ENCODE measurements at regions not wholly inside any gene's neighbourhood (a gene's known extent, or its start where the extent isn't known, plus 50 kb on each side); places are given as distances from the start of the nearest gene placed in this dataset.

- H3K4me3 ChIP-seq (ENCODE audit: low read length) = no peak overlapping the region
- no peaks in the 10 kb centered on the region for H3K27me3 ChIP-seq (ENCODE audit: insufficient read depth, low read length)
- H3K4me1 ChIP-seq (ENCODE audit: insufficient read depth, low read length) = peaks cover 9% of the 10 kb centered on the region; the same call in 1 of the 2 replicates
- no peak overlapping the region for H3K27ac ChIP-seq (ENCODE audit: low read depth, low read length)
- no peak overlapping the region for H3K9ac ChIP-seq (ENCODE audit: low read depth, low read length)
- no peaks in the 10 kb centered on the region for H3K9me3 ChIP-seq (ENCODE audit: insufficient read depth, low read depth, low read length)
- no peaks in the 10 kb centered on the region for H3K36me3 ChIP-seq (ENCODE audit: insufficient read depth, low read length)
- WGBS = 37% methylated on average over 3 of the region's 3 CpGs
Measured at GRCh38 chr6:134706153-134706552, 243.7 kb downstream of the ALDH8A1 start.

- H3K4me3 ChIP-seq (ENCODE audit: low read length) = no peak overlapping the region
- H3K9ac ChIP-seq (ENCODE audit: low read depth, low read length) = no peak overlapping the region
- peaks cover 9% of the 10 kb centered on the region; the same call in 1 of the 2 replicates for H3K4me1 ChIP-seq (ENCODE audit: insufficient read depth, low read length)
- no peaks in the 10 kb centered on the region for H3K9me3 ChIP-seq (ENCODE audit: insufficient read depth, low read depth, low read length)
- no peaks in the 10 kb centered on the region for H3K27me3 ChIP-seq (ENCODE audit: insufficient read depth, low read length)
- no peaks in the 10 kb centered on the region for H3K36me3 ChIP-seq (ENCODE audit: insufficient read depth, low read length)
- no peak overlapping the region for H3K27ac ChIP-seq (ENCODE audit: low read depth, low read length)
Measured at GRCh38 chr6:134703206-134703605, 246.7 kb downstream of the ALDH8A1 start.

DNA sequence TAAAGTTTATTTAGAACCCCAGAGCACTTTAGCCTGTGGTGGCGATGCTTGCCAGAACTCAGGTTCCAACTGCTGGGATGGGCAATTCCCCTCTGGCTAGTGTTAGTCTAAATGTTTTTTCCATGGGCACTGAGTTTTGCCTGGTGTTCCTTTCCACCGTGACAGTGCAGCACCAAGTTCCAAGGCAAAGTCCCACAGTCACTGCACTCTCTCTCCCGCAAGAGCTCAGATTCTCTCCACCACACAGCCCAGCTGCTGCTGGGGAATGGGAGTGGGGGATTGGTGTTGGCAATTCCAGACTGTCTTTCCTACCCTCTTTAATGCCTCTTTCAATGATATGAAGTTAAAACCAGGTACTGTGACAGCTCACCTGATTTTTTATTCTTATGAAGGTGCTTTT is 247.6 kb downstream of the ALDH8A1 start:
- WGBS = 95% methylated on average over 3 of the region's 3 CpGs
- H3K36me3 ChIP-seq (ENCODE audit: insufficient read depth, low read length) = no peaks in the 10 kb centered on the region

GRCh38 chr6:134701301-134701700 is 248.6 kb downstream of the ALDH8A1 start:
- 89% methylated on average over 1 of the region's 1 CpG for whole genome bisulfite sequencing

More for the DNA sequence above, 247.6 kb downstream of the ALDH8A1 start:
- Histone ChIP-seq H3K9me3 (ENCODE audit: insufficient read depth, low read depth, low read length) (no peaks in the 10 kb centered on the region), H3K9ac (ENCODE audit: low read depth, low read length) (no peak overlapping the region), H3K27me3 (ENCODE audit: insufficient read depth, low read length) (no peaks in the 10 kb centered on the region), H3K4me3 (ENCODE audit: low read length) (no peak overlapping the region), H3K27ac (ENCODE audit: low read depth, low read length) (no peak overlapping the region), H3K4me1 (ENCODE audit: insufficient read depth, low read length) (peaks cover 9% of the 10 kb centered on the region; the same call in 1 of the 2 replicates)

DNA sequence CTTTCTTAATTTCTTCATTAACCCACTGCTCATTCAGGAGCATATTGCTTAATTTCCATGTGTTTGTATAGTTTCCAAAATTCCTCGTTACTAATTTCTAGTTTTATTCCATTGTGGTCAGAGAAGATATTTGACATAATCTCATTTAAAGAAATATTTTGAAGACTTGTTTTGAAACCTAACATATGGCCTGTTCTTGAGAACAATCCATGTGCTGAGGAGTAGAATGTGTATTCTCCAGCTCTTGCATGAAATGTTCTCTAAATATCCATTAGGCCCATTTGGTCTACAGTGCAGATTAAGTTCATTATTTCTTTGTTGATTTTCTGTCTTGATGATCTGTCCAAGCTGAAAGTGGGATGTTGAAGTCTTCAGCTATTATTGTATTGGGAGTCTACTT is 251.7 kb downstream of the ALDH8A1 start:
- Histone ChIP-seq H3K4me1 (ENCODE audit: insufficient read depth, low read length) (no peaks in the 10 kb centered on the region), H3K9me3 (ENCODE audit: insufficient read depth, low read depth, low read length) (no peaks in the 10 kb centered on the region)
- no CpG with 5 or more reads among the region's 1 CpG for WGBS

More at GRCh38 chr6:134701301-134701700, 248.6 kb downstream of the ALDH8A1 start:
- Histone ChIP-seq H3K27ac (ENCODE audit: low read depth, low read length) (no peak overlapping the region), H3K9ac (ENCODE audit: low read depth, low read length) (no peak overlapping the region), H3K27me3 (ENCODE audit: insufficient read depth, low read length) (no peaks in the 10 kb centered on the region), H3K9me3 (ENCODE audit: insufficient read depth, low read depth, low read length) (no peaks in the 10 kb centered on the region), H3K36me3 (ENCODE audit: insufficient read depth, low read length) (no peaks in the 10 kb centered on the region), H3K4me1 (ENCODE audit: insufficient read depth, low read length) (peaks cover under 1% of the 10 kb centered on the region; the same call in 1 of the 2 replicates), H3K4me3 (ENCODE audit: low read length) (no peak overlapping the region)

GRCh38 chr6:134692008-134692407 is 257.9 kb downstream of the ALDH8A1 start:
- no peak overlapping the region for H3K27ac ChIP-seq (ENCODE audit: low read depth, low read length)
- no peaks in the 10 kb centered on the region for H3K36me3 ChIP-seq (ENCODE audit: insufficient read depth, low read length)
- H3K4me3 ChIP-seq (ENCODE audit: low read length) = no peak overlapping the region
- 94% methylated on average over 3 of the region's 3 CpGs for WGBS
- H3K4me1 ChIP-seq (ENCODE audit: insufficient read depth, low read length) = no peaks in the 10 kb centered on the region
- no peaks in the 10 kb centered on the region for H3K27me3 ChIP-seq (ENCODE audit: insufficient read depth, low read length)
- no peak overlapping the region for H3K9ac ChIP-seq (ENCODE audit: low read depth, low read length)
- no peaks in the 10 kb centered on the region for H3K9me3 ChIP-seq (ENCODE audit: insufficient read depth, low read depth, low read length)

More for the DNA sequence above, 251.7 kb downstream of the ALDH8A1 start:
- H3K27ac ChIP-seq (ENCODE audit: low read depth, low read length) = no peak overlapping the region
- no peak overlapping the region for H3K9ac ChIP-seq (ENCODE audit: low read depth, low read length)
- no peaks in the 10 kb centered on the region for H3K27me3 ChIP-seq (ENCODE audit: insufficient read depth, low read length)
- no peak overlapping the region for H3K4me3 ChIP-seq (ENCODE audit: low read length)
- no peaks in the 10 kb centered on the region for H3K36me3 ChIP-seq (ENCODE audit: insufficient read depth, low read length)

DNA sequence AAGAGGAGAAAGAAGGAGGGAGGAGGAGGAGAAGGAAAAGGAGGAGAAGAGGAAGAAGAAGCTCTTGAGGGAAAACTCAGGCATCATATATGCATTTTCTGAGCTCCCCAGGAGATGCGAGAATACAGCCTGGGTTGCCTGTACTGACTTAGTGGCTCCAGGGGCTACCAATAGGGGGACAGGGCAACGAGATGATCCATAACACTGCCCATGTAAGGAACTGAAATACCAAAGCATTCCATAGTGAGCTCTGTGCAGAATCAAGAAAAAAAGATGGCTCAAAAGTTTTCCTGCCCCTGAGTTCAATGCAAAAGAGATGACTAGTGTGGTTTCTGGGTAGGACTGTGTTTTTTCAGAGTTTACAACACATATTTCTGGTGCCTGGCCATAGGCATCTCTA is 258.7 kb downstream of the ALDH8A1 start:
- WGBS = 74% methylated on average over 2 of the region's 2 CpGs
- H3K4me3 ChIP-seq (ENCODE audit: low read length) = no peak overlapping the region
- no peaks in the 10 kb centered on the region for H3K27me3 ChIP-seq (ENCODE audit: insufficient read depth, low read length)
- no peaks in the 10 kb centered on the region for H3K4me1 ChIP-seq (ENCODE audit: insufficient read depth, low read length)
- H3K36me3 ChIP-seq (ENCODE audit: insufficient read depth, low read length) = no peaks in the 10 kb centered on the region
- no peaks in the 10 kb centered on the region for H3K9me3 ChIP-seq (ENCODE audit: insufficient read depth, low read depth, low read length)
- H3K9ac ChIP-seq (ENCODE audit: low read depth, low read length) = no peak overlapping the region
- H3K27ac ChIP-seq (ENCODE audit: low read depth, low read length) = no peak overlapping the region

DNA sequence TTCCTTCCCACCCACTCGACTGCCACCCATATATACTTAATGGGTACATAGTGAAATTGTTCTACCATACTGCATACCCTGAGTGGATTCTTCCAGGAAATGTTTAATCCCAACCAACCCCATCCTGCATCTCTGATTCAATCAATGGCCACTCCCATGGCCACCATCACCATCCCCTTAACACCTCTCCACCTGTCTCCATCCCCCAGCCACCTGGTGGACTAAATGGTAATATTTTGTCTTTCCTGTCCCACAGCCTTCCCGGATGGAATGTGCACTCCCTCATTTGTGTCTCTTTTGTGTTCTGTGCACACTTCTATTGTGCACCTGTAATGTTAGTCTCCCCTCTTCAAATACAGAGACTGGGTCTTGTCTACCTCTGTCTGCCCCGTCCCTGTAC is 259.9 kb downstream of the ALDH8A1 start:
- Histone ChIP-seq H3K4me1 (ENCODE audit: insufficient read depth, low read length) (no peaks in the 10 kb centered on the region), H3K36me3 (ENCODE audit: insufficient read depth, low read length) (no peaks in the 10 kb centered on the region), H3K27ac (ENCODE audit: low read depth, low read length) (no peak overlapping the region), H3K27me3 (ENCODE audit: insufficient read depth, low read length) (no peaks in the 10 kb centered on the region), H3K9me3 (ENCODE audit: insufficient read depth, low read depth, low read length) (no peaks in the 10 kb centered on the region), H3K4me3 (ENCODE audit: low read length) (no peak overlapping the region), H3K9ac (ENCODE audit: low read depth, low read length) (no peak overlapping the region)
- WGBS = 46% methylated on average over 2 of the region's 3 CpGs

GRCh38 chr6:134689641-134690040 is 260.3 kb downstream of the ALDH8A1 start:
- 95% methylated on average over 4 of the region's 4 CpGs for WGBS

DNA sequence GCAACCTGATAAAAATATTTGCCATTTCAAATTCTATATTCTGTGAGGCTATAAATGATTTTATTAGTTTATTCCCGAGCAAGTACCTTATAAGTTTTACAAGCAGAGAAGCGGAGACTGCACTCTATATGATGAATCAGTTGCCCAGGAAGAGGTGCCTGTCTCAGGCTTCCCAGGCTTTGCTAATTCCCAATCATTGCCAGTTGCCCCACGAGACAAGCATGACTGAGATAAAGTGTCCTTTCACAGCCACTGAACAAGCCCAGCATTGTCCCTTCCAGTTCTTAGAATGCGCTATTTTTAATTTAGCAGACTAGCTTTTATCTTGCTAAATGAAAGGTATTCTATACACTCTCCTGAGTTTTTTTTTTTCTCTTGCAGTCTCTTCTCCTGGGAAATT is 260.7 kb downstream of the ALDH8A1 start:
- Histone ChIP-seq H3K27me3 (ENCODE audit: insufficient read depth, low read length) (no peaks in the 10 kb centered on the region), H3K4me1 (ENCODE audit: insufficient read depth, low read length) (no peaks in the 10 kb centered on the region), H3K9ac (ENCODE audit: low read depth, low read length) (no peak overlapping the region), H3K4me3 (ENCODE audit: low read length) (no peak overlapping the region), H3K9me3 (ENCODE audit: insufficient read depth, low read depth, low read length) (no peaks in the 10 kb centered on the region), H3K36me3 (ENCODE audit: insufficient read depth, low read length) (no peaks in the 10 kb centered on the region), H3K27ac (ENCODE audit: low read depth, low read length) (no peak overlapping the region)
- 90% methylated on average over 4 of the region's 4 CpGs for WGBS

More at GRCh38 chr6:134689641-134690040, 260.3 kb downstream of the ALDH8A1 start:
- Histone ChIP-seq H3K27me3 (ENCODE audit: insufficient read depth, low read length) (no peaks in the 10 kb centered on the region), H3K36me3 (ENCODE audit: insufficient read depth, low read length) (no peaks in the 10 kb centered on the region), H3K4me1 (ENCODE audit: insufficient read depth, low read length) (no peaks in the 10 kb centered on the region), H3K4me3 (ENCODE audit: low read length) (no peak overlapping the region), H3K27ac (ENCODE audit: low read depth, low read length) (no peak overlapping the region), H3K9me3 (ENCODE audit: insufficient read depth, low read depth, low read length) (no peaks in the 10 kb centered on the region), H3K9ac (ENCODE audit: low read depth, low read length) (no peak overlapping the region)

DNA sequence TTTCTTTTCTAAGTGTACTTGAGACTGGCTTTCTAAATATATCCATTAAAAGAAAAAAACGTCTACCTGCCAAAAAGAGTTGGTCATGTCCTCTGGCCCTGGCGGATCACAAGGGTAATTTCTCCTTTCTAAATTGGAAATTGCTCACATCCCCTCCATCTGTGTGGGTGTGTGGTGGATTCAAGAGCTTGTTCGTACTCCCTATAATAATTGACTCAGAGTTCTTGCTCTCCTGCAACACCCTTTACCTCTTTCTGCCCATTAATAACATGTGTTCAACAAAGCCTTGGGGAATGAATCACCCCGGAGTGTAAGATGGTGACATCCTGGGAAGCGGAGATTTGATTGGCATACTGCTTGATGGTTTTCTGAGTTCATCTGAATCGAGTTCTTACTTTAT is 263.8 kb downstream of the ALDH8A1 start:
- Histone ChIP-seq H3K9ac (ENCODE audit: low read depth, low read length) (no peak overlapping the region), H3K4me1 (ENCODE audit: insufficient read depth, low read length) (no peaks in the 10 kb centered on the region), H3K4me3 (ENCODE audit: low read length) (no peak overlapping the region), H3K36me3 (ENCODE audit: insufficient read depth, low read length) (no peaks in the 10 kb centered on the region), H3K27ac (ENCODE audit: low read depth, low read length) (no peak overlapping the region), H3K27me3 (ENCODE audit: insufficient read depth, low read length) (no peaks in the 10 kb centered on the region), H3K9me3 (ENCODE audit: insufficient read depth, low read depth, low read length) (no peaks in the 10 kb centered on the region)
- WGBS = 81% methylated on average over 5 of the region's 6 CpGs

DNA sequence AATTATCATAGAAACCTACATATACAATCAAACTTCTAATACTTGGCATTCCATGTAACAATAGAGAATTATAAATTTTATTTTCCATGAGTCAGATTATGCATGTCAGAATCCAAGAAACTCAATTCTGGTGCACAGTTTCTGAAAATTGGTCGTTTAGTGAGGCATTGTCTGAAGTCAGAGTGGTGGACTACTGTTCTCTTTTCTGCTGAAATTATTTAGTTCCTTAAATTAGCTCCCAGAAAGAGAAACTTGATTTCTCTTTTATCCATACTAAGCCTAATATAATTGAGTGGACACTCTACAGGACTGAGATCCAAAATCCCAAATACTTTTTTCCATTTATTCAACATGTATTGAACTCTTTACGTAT is 265.5 kb downstream of the ALDH8A1 start:
- WGBS = 71% methylated on average over 2 of the region's 2 CpGs
- H3K4me1 ChIP-seq (ENCODE audit: insufficient read depth, low read length) = no peaks in the 10 kb centered on the region
- no peak overlapping the region for H3K4me3 ChIP-seq (ENCODE audit: low read length)
- no peak overlapping the region for H3K27ac ChIP-seq (ENCODE audit: low read depth, low read length)
- no peaks in the 10 kb centered on the region for H3K9me3 ChIP-seq (ENCODE audit: insufficient read depth, low read depth, low read length)
- H3K9ac ChIP-seq (ENCODE audit: low read depth, low read length) = no peak overlapping the region
- H3K27me3 ChIP-seq (ENCODE audit: insufficient read depth, low read length) = no peaks in the 10 kb centered on the region
- H3K36me3 ChIP-seq (ENCODE audit: insufficient read depth, low read length) = no peaks in the 10 kb centered on the region
